ENCODE measurements at regions not wholly inside any gene's neighbourhood (a gene's known extent, or its start where the extent isn't known, plus 50 kb on each side); places are given as distances from the start of the nearest gene placed in this dataset.

GRCh38 chr5:103866169-103866568 is 303.6 kb upstream of the NUDT12 start:
- TF ChIP-seq SIN3A (IDR thresholded peaks at IDR 0.05; ENCODE audit: borderline replicate concordance, insufficient read depth, low read length) (no peak), TAF1 (IDR thresholded peaks at IDR 0.05; ENCODE audit: borderline replicate concordance, insufficient read depth, low read length) (no peak), FOXP2 (optimal IDR thresholded peaks at IDR 0.05; ENCODE audit: borderline replicate concordance, extremely low read depth, extremely low read length, insufficient read depth) (no peak), POLR2AphosphoS5 (IDR thresholded peaks at IDR 0.05; ENCODE audit: low read depth, low read length) (no peak)
- TF ChIP-seq, protein P1, sequence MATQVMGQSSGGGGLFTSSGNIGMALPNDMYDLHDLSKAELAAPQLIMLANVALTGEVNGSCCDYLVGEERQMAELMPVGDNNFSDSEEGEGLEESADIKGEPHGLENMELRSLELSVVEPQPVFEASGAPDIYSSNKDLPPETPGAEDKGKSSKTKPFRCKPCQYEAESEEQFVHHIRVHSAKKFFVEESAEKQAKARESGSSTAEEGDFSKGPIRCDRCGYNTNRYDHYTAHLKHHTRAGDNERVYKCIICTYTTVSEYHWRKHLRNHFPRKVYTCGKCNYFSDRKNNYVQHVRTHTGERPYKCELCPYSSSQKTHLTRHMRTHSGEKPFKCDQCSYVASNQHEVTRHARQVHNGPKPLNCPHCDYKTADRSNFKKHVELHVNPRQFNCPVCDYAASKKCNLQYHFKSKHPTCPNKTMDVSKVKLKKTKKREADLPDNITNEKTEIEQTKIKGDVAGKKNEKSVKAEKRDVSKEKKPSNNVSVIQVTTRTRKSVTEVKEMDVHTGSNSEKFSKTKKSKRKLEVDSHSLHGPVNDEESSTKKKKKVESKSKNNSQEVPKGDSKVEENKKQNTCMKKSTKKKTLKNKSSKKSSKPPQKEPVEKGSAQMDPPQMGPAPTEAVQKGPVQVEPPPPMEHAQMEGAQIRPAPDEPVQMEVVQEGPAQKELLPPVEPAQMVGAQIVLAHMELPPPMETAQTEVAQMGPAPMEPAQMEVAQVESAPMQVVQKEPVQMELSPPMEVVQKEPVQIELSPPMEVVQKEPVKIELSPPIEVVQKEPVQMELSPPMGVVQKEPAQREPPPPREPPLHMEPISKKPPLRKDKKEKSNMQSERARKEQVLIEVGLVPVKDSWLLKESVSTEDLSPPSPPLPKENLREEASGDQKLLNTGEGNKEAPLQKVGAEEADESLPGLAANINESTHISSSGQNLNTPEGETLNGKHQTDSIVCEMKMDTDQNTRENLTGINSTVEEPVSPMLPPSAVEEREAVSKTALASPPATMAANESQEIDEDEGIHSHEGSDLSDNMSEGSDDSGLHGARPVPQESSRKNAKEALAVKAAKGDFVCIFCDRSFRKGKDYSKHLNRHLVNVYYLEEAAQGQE (IDR thresholded peaks at IDR 0.05; ENCODE audit: insufficient read depth in 1 of 2, low read depth in 2 of 2, low read length in 2 of 2) = no peak

DNA sequence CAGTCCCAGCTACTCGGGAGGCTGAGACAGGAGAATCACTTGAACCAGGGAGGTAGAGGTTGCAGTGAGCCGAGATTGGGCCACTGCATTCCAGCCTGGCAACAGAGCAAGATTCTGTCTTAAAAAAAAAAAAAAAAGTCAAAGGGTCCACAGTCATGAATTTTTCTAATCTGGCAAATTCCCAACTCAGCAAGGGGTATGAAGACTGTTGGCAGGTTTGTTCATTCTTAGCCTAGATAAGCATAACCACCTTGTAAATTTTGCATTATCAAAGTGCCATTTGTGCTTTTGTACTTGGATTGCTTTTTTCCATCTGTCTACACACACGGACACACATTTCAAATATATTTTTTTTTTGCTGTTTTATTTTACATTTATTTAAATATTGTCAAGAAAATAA is 299.8 kb upstream of the NUDT12 start:
- no peak for TF ChIP-seq SIN3A (IDR thresholded peaks at IDR 0.05; ENCODE audit: borderline replicate concordance, insufficient read depth, low read length)
- no peak for TF ChIP-seq POLR2AphosphoS5 (IDR thresholded peaks at IDR 0.05; ENCODE audit: low read depth, low read length)
- TF ChIP-seq TAF1 (IDR thresholded peaks at IDR 0.05; ENCODE audit: borderline replicate concordance, insufficient read depth, low read length) = no peak
- TF ChIP-seq, protein P1 (IDR thresholded peaks at IDR 0.05; ENCODE audit: insufficient read depth in 1 of 2, low read depth in 2 of 2, low read length in 2 of 2) = no peak
- no peak for TF ChIP-seq FOXP2 (optimal IDR thresholded peaks at IDR 0.05; ENCODE audit: borderline replicate concordance, extremely low read depth, extremely low read length, insufficient read depth)

GRCh38 chr5:103860327-103860726 is 297.7 kb upstream of the NUDT12 start:
- TF ChIP-seq POLR2AphosphoS5 (IDR thresholded peaks at IDR 0.05; ENCODE audit: low read depth, low read length) (no peak), SIN3A (IDR thresholded peaks at IDR 0.05; ENCODE audit: borderline replicate concordance, insufficient read depth, low read length) (no peak), FOXP2 (optimal IDR thresholded peaks at IDR 0.05; ENCODE audit: borderline replicate concordance, extremely low read depth, extremely low read length, insufficient read depth) (no peak), TAF1 (IDR thresholded peaks at IDR 0.05; ENCODE audit: borderline replicate concordance, insufficient read depth, low read length) (no peak)
- TF ChIP-seq, protein P1 (IDR thresholded peaks at IDR 0.05; ENCODE audit: insufficient read depth in 1 of 2, low read depth in 2 of 2, low read length in 2 of 2) = no peak

- TF ChIP-seq FOXP2 (optimal IDR thresholded peaks at IDR 0.05; ENCODE audit: borderline replicate concordance, extremely low read depth, extremely low read length, insufficient read depth) (no peak), POLR2AphosphoS5 (IDR thresholded peaks at IDR 0.05; ENCODE audit: low read depth, low read length) (no peak), SIN3A (IDR thresholded peaks at IDR 0.05; ENCODE audit: borderline replicate concordance, insufficient read depth, low read length) (no peak)
Measured at GRCh38 chr5:103851091-103851490, 288.5 kb upstream of the NUDT12 start.

DNA sequence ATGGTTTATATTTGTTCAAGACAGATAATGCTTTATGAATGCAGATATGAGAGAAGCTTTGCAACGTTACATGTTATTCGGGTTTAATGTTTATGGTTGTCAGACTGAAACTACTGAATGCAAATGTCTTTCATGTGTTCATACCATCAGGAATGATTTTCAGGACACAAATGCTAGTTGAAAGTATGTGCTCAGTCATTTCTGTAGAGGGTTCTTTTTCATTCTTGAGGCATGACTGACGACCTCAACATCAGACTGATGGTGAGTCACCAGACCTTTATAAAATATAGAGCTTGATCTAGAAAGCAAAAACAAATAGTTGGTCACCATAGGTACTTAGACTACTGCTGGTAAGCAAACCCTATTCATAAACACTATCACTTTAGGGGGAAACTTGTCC is 287.3 kb upstream of the NUDT12 start:
- TF ChIP-seq POLR2AphosphoS5 (IDR thresholded peaks at IDR 0.05; ENCODE audit: low read depth, low read length) (no peak), FOXP2 (optimal IDR thresholded peaks at IDR 0.05; ENCODE audit: borderline replicate concordance, extremely low read depth, extremely low read length, insufficient read depth) (no peak), TAF1 (IDR thresholded peaks at IDR 0.05; ENCODE audit: borderline replicate concordance, insufficient read depth, low read length) (no peak), SIN3A (IDR thresholded peaks at IDR 0.05; ENCODE audit: borderline replicate concordance, insufficient read depth, low read length) (no peak)
- TF ChIP-seq, protein P1 (IDR thresholded peaks at IDR 0.05; ENCODE audit: insufficient read depth in 1 of 2, low read depth in 2 of 2, low read length in 2 of 2) = no peak

Measured in PFSK-1 (cell line).